OCI-LY3 (cell line): ENCODE measurements at regions not wholly inside any gene's neighbourhood (a gene's known extent, or its start where the extent isn't known, plus 50 kb on each side); places are given as distances from the start of the nearest gene placed in this dataset.

Experiments
- H2AFZ ChIP-seq: fragments of 200-600, 300-600 bp; shearing (Covaris generic); 2 replicates; pipeline ENCODE4 v1.6.0; 2014; ENCODE audit warnings: antibody characterized with exemption, low read depth, low read length
- H3K27ac ChIP-seq: fragments of 200-600, 300-600 bp; sonication (generic); 2 replicates; pipeline ENCODE4 v1.5.1; 2014; ENCODE audit warnings: mild to moderate bottlenecking, low read length, moderate library complexity, mixed read lengths
- H3K27me3 ChIP-seq: fragments of 200-600, 300-600 bp; sonication (generic); 2 replicates; pipeline ENCODE4 v1.6.1; 2014; ENCODE audit warnings: low read depth, low read length, mixed read lengths
- H3K36me3 ChIP-seq: fragments of 200-600, 300-600 bp; sonication (generic); replicated peaks from 2 replicates; pipeline ENCODE3; 2014; ENCODE audit warnings: low read depth, low read length, mixed read lengths
- H3K4me1 ChIP-seq: fragments of 300-600, 200-600 bp; sonication (generic); 2 replicates; pipeline ENCODE4 v1.6.1; 2014; ENCODE audit warnings: low read length, mixed read lengths
- H3K4me2 ChIP-seq: fragments of 200-600, 300-600 bp; sonication (generic); 2 replicates; pipeline ENCODE4 v1.6.1; 2014; ENCODE audit warnings: low read length, mixed read lengths
- H3K4me3 ChIP-seq: fragments of 300-600, 200-600 bp; sonication (generic); 2 replicates; pipeline ENCODE4 v1.5.1; 2014; ENCODE audit warnings: antibody characterized with exemption, mild to moderate bottlenecking, low read length, moderate library complexity
- H3K79me2 ChIP-seq: fragments of 300-600, 200-600 bp; shearing (Covaris generic); 2 replicates; pipeline ENCODE4 v1.6.1; 2014; ENCODE audit warnings: mild to moderate bottlenecking, low read length, mixed read lengths
- H3K9ac ChIP-seq: fragments of 300-600, 200-600 bp; shearing (Covaris generic); 2 replicates; pipeline ENCODE4 v1.6.0; 2014; ENCODE audit warnings: mild to moderate bottlenecking, low read length, moderate library complexity
- H3K9me3 ChIP-seq: fragments of 200-600, 300-600 bp; shearing (Covaris generic); 2 replicates; pipeline ENCODE4 v1.6.1; 2014; ENCODE audit warnings: low read length, mixed read lengths; ENCODE audit not compliant: insufficient read depth
- H4K20me1 ChIP-seq: fragments of 200-600, 300-600 bp; sonication (generic); 2 replicates; pipeline ENCODE4 v1.6.1; 2016; ENCODE audit warnings: low read length, mixed read lengths; ENCODE audit not compliant: insufficient read depth
- CTCF ChIP-seq: fragments of 200-600, 300-600 bp; sonication (generic); IDR thresholded peaks from 2 replicates; pipeline ENCODE4 v1.5.1; 2014; ENCODE audit warnings: antibody characterized with exemption, low read length, low read depth
- EZH2phosphoT487 ChIP-seq: fragments of 200-600 bp; shearing (Covaris generic); IDR thresholded peaks from 2 replicates; pipeline ENCODE4 v1.6.1; 2018; ENCODE audit warnings: antibody characterized with exemption, mixed run types, low read depth

DNA sequence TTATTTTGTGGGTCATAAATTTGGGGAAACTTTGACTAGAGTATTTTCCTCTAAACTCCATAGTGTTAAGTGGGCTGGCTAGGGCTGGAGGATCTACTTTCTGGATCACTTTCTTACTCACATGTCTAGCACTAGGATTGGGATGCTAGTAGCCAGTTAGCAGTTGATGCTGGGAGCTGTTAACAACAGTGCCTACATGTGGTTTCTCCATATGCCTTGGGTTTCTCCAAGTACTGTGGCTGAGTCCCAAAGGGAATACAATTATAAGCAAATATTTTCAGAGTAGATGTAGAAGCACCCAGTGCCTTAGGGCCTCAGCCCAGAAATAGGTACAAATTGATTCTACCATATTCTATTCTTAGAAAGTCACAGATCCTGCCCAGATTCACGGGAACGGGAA lies 1614.9 kb downstream of the ARAP2 start:
- no peak overlapping the region for H3K4me3 ChIP-seq
- no peak overlapping the region for H3K4me2 ChIP-seq
- no peaks in the 10 kb centered on the region for H3K79me2 ChIP-seq
- H3K9me3 ChIP-seq: no peaks in the 10 kb centered on the region
- no peak overlapping the region for H3K27ac ChIP-seq
- no peaks in the 10 kb centered on the region for H3K36me3 ChIP-seq
- no peaks in the 10 kb centered on the region for H3K27me3 ChIP-seq
- TF ChIP-seq EZH2phosphoT487 (no peak), CTCF (no peak)
- no peak overlapping the region for H3K9ac ChIP-seq
- H3K4me1 ChIP-seq: no peaks in the 10 kb centered on the region
- H4K20me1 ChIP-seq: no peaks in the 10 kb centered on the region
- no peak overlapping the region for H2AFZ ChIP-seq

GRCh38 chr4:34633241-34633640 lies 1611.1 kb downstream of the ARAP2 start:
- H3K4me1 ChIP-seq: no peaks in the 10 kb centered on the region
- H2AFZ ChIP-seq: no peak overlapping the region
- no peak overlapping the region for H3K4me2 ChIP-seq
- no peaks in the 10 kb centered on the region for H3K27me3 ChIP-seq
- H4K20me1 ChIP-seq: no peaks in the 10 kb centered on the region
- H3K36me3 ChIP-seq: no peaks in the 10 kb centered on the region
- TF ChIP-seq EZH2phosphoT487: no peak
- no peak for TF ChIP-seq CTCF
- no peak overlapping the region for H3K27ac ChIP-seq
- no peak overlapping the region for H3K9ac ChIP-seq
- no peaks in the 10 kb centered on the region for H3K9me3 ChIP-seq
- H3K4me3 ChIP-seq: no peak overlapping the region
- H3K79me2 ChIP-seq: no peaks in the 10 kb centered on the region

DNA sequence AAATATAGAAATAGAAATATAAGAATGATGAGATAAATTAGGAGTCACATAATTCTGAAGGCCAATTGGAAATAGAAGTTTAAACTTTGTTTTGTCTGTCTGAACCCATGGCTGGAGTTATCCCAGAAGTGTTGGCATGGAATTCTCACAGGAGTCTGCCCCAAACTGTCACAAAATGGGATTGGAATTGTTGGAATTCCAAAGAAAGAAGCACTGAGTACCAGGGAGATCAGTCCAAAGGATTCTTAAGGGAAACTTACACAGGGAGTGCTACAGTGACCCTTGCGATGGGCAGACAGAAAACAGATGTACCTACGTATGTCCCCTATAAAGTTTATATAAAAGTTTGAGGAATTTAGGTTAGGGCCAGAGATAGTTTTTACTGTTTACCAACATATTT lies 1607.7 kb downstream of the ARAP2 start:
- no peaks in the 10 kb centered on the region for H3K79me2 ChIP-seq
- H3K9ac ChIP-seq: no peak overlapping the region
- no peak overlapping the region for H3K4me2 ChIP-seq
- no peak overlapping the region for H3K27ac ChIP-seq
- H3K9me3 ChIP-seq: no peaks in the 10 kb centered on the region
- no peaks in the 10 kb centered on the region for H3K4me1 ChIP-seq
- H2AFZ ChIP-seq: no peak overlapping the region
- no peak overlapping the region for H3K4me3 ChIP-seq
- no peaks in the 10 kb centered on the region for H3K27me3 ChIP-seq
- no peaks in the 10 kb centered on the region for H3K36me3 ChIP-seq
- TF ChIP-seq CTCF (no peak), EZH2phosphoT487 (no peak)
- H4K20me1 ChIP-seq: no peaks in the 10 kb centered on the region

- H3K4me2 ChIP-seq: no peak overlapping the region
- no peak overlapping the region for H3K9ac ChIP-seq
- no peaks in the 10 kb centered on the region for H3K79me2 ChIP-seq
- peaks cover 2% of the 10 kb centered on the region; the same call in 1 of the 2 replicates for H3K9me3 ChIP-seq
- no peaks in the 10 kb centered on the region for H4K20me1 ChIP-seq
- TF ChIP-seq CTCF (no peak), EZH2phosphoT487 (no peak)
- no peak overlapping the region for H3K27ac ChIP-seq
- H3K27me3 ChIP-seq: no peaks in the 10 kb centered on the region
- H3K36me3 ChIP-seq: no peaks in the 10 kb centered on the region
- H3K4me1 ChIP-seq: no peaks in the 10 kb centered on the region
- H3K4me3 ChIP-seq: no peak overlapping the region
- H2AFZ ChIP-seq: no peak overlapping the region
Measured at GRCh38 chr4:34643476-34643875, 1600.8 kb downstream of the ARAP2 start.
